Heart left ventricle (tissue), 16 donors: ENCODE measurements at regions not wholly inside any gene's neighbourhood (a gene's known extent, or its start where the extent isn't known, plus 50 kb on each side); places are given as distances from the start of the nearest gene placed in this dataset.

ENCODE experiments used
- ATAC-seq, 4 donors: fragments of 200-7000 bp; cut with Tn5 transposase; one replicate each; pipeline ENCODE4 v1.9.1; 2020 to 2022; ENCODE audit warnings: moderate library complexity in 4 of 4, mild to moderate bottlenecking in 3 of 4, moderate number of reproducible peaks in 1 of 4
- DNase-seq, 5 donors: peaks; one replicate each; pipeline ENCODE4 v3.0.0-alpha.2; 2020
- H3K27ac ChIP-seq, 12 donors: fragments of 200-600 bp; sonication (generic) in 4 of 12; one replicate each; pipeline versions ENCODE4 v1.5.0 to v1.8.0; 2016 to 2022; ENCODE audit warnings: mild to moderate bottlenecking in 2 of 12
- H3K27me3 ChIP-seq, 9 donors: fragments of 200-600 bp; sonication (generic) in 2 of 9; one replicate each; pipeline versions ENCODE4 v1.5.1 to v1.8.0; 2016 to 2022; ENCODE audit warnings: mild to moderate bottlenecking in 3 of 9
- H3K36me3 ChIP-seq, 9 donors: fragments of 200-600 bp; sonication (generic) in 2 of 9; one replicate each; pipeline versions ENCODE4 v1.5.0 to v1.8.0; 2018 to 2022; ENCODE audit warnings: mild to moderate bottlenecking in 2 of 9
- H3K4me1 ChIP-seq, 12 donors: fragments of 200-600 bp; sonication (generic) in 4 of 12; one replicate each; pipeline versions ENCODE4 v1.5.0 to v1.8.0; 2016 to 2022; ENCODE audit warnings: mild to moderate bottlenecking in 3 of 12
- H3K4me3 ChIP-seq, 12 donors: fragments of 200-600 bp; sonication (generic) in 4 of 12; one replicate each; pipeline versions ENCODE4 v1.5.0 to v1.8.0; 2017 to 2022; ENCODE audit warnings: mild to moderate bottlenecking in 9 of 12, moderate library complexity in 4 of 12
- H3K9me3 ChIP-seq, 12 donors: fragments of 200-600 bp; sonication (generic) in 4 of 12; one replicate each; pipeline versions ENCODE4 v1.5.0 to v1.8.0; 2016 to 2022; ENCODE audit warnings: mild to moderate bottlenecking in 1 of 12
- CTCF ChIP-seq, 12 donors: fragments of 200-600 bp; sonication (generic) in 4 of 12; IDR thresholded peaks; one replicate each; pipeline versions ENCODE4 v1.5.0 to v1.8.0; 2018 to 2022; ENCODE audit warnings: antibody characterized with exemption in 12 of 12, mild to moderate bottlenecking in 5 of 12
- POLR2A ChIP-seq, 2 donors: fragments of 450-650 bp; IDR thresholded peaks; one replicate each; pipeline ENCODE4 v1.6.1; 2017; ENCODE audit warnings: antibody characterized with exemption in 2 of 2, mild to moderate bottlenecking in 2 of 2, moderate library complexity in 2 of 2
- WGBS, 4 donors: extraction: QIAGEN DNeasy Blood & Tissue Kit in 2 of 4; methylation state at CpG; one replicate each; pipeline versions ENCODE4 v1.1.5 to v1.1.7; 2013 to 2018; 5-methylcytosine and 5-hydroxymethylcytosine counted together
- intact Hi-C, 10 donors: fragments of 100-400 bp; cut with DNase I; formaldehyde crosslinking; loops; one replicate each; pipeline versions ENCODE4 v1.11.1 to v1.14.2; 2022
- donor health status: ischemic (EF 13 %, LVEDD 7.1; RV severe dilation, severe dysfunction).
- donor health status: healthy with polysubstance abuse.
- donor health status: DM: no; HTN: yes; CAD: no.
- donor health status: DM: no; HTN: no; CAD: no.
- donor health status: ischemic (EF 25% LVEDD 6.9; RV normal size, moderate dysfunction).
- donor health status: ischemic (EF 25% LVEDD 5.7; RV mildly dilated, moderate dysfunction).
- donor health status: healthy.
- donor health status: DM: yes; HTN: yes; CAD: no.
- donor health status: ischemic (EF 35%, LVEDD 5.7; RV mildly dilated, moderate dysfunction).
- donor health status: nonischemic (EF 11% LVEDD 7.7; RV severe dilation, severe dysfunction).
- donor health status: DM: yes; HTN: yes; CAD: no.
- donor health status: PGD.
- donor health status: ischemic (EF 29% LVEDD 5.4; RV normal size, mild dysfunction).
- donor health status: nonischemic (EF 23%, LVEDD 6.1; RV moderate dilation, normal function).

DNA sequence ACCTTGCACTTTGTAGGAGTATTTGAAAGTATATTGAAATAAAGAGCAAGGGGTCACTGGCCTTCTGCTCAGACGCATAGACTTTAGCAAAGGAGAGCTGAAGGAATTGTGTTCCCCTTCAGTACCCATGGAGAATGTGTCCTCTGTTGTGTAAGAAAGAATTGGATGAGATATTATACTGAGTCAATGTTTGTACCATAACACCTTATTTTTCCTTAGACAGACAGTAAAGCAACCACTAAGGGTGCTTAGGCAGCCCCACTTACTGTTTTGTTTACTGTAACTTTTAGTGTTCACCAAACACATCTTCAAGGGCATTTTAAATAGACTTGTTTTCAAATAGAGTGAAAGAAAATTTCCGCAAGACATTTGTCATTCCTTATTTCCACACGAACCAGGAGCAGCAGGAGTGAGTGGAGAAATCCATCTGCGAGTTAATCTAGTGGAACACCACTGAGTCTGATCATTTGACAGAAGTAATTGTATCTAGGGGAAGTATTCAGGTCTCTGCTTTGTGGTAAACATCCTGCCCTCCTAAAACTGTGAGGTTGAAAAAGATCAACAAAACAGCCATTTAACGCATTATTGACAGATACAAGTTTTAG, 89.5 kb downstream of the SLIT2 start:
- intact Hi-C loops, result no loop called here
- Histone ChIP-seq H3K27me3 (no peaks in the 10 kb centered on the region), H3K27ac (no peak overlapping the region), H3K36me3 (no peaks in the 10 kb centered on the region), H3K4me3 (no peak overlapping the region), H3K9me3 (no peaks in the 10 kb centered on the region), H3K4me1 (no peaks in the 10 kb centered on the region)
- no peak for TF ChIP-seq CTCF (IDR thresholded peaks at IDR 0.05)
- no peak for TF ChIP-seq POLR2A (IDR thresholded peaks at IDR 0.05)
- ATAC-seq, result no peak
- WGBS, 4 donors, result 78 to 83% (median 81%) methylated on average over 5 of the region's 5 CpGs
- no peak for DNase-seq

- TF ChIP-seq POLR2A (IDR thresholded peaks at IDR 0.05) (no peak), CTCF (IDR thresholded peaks at IDR 0.05) (no peak)
- no peak for DNase-seq
- H3K27me3 ChIP-seq, result no peaks in the 10 kb centered on the region
- ATAC-seq, result no peak
- H3K36me3 ChIP-seq, result no peaks in the 10 kb centered on the region
- H3K9me3 ChIP-seq, result no peaks in the 10 kb centered on the region
- no peaks in the 10 kb centered on the region for H3K4me1 ChIP-seq
- WGBS, 4 donors, result 89 to 95% (median 91%) methylated on average over 2 of the region's 2 CpGs
- intact Hi-C loops, result no loop called here
- no peak overlapping the region for H3K4me3 ChIP-seq
- H3K27ac ChIP-seq, result no peak overlapping the region
Observed at GRCh38 chr4:20347531-20347930, 95.8 kb downstream of the SLIT2 start.

DNA sequence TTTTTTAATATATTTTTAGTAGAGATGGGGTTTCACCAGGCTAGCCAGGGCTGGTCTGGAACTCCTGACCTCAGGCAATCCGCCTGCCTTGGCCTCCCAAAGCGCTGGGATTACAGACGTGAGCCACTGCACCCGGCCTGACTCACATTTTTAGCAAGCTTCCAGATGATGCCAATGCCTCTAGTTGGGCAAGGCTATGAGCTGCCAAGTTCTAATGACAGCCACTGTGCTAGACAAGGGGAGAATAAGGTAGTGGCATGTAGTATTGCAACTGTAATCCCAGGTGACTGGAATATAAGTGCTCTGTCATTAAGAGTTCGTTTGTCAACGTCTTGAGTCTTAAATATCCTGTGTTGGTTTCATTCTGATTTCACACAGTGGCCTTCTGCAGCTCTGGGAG, 96.7 kb downstream of the SLIT2 start:
- Histone ChIP-seq H3K9me3 (no peaks in the 10 kb centered on the region), H3K36me3 (no peaks in the 10 kb centered on the region), H3K4me1 (peaks cover 0 to 1% (median 0%) of the 10 kb centered on the region in 12 donors), H3K4me3 (no peak overlapping the region), H3K27me3 (no peaks in the 10 kb centered on the region), H3K27ac (no peak overlapping the region)
- DNase-seq, result no peak
- TF ChIP-seq CTCF (IDR thresholded peaks at IDR 0.05) (no peak), POLR2A (IDR thresholded peaks at IDR 0.05) (no peak)
- intact Hi-C loops, result no loop called here
- WGBS, 4 donors, result 79 to 95% (median 80%) methylated on average over 6 of the region's 6 CpGs
- no peak for ATAC-seq

DNA sequence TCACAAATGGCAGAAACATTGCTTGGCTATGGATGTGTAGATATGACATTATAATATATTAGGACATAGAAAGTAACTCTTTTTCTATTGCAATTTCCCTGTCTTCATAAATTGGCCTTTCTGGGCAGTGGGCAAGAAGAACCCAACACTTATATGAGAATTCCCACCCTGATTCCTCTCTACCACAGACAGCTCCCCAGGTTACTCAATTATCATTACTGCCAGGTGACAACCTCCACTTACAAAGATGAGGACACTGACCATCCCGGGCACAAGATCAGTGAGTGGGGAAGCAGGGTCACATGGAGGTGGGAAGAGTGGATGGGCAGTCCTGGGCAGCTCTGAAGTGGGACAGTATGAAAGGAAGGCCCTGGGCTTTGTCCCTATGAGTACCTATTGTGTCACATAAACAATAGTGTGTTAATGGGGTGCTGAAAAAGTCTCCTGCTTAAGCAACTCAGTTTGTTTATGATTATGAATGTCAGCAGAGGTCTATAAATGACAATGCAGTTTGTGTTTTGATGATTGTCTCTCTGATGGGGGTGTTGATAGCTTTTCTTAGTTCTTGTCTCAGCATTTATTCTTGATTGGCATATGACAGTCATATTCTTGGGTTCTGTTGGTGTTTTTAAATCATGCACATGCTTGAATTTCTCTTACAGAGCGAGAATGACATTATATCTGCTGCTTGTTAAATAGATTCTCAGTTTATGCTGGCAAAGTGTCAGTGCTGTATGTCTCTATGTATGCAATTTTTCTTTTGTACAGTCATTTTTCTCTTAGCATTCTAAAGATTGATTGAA, 99.9 kb downstream of the SLIT2 start:
- intact Hi-C loops, result no loop called here
- H3K4me1 ChIP-seq, result peaks cover 0 to 3% (median 0%) of the 10 kb centered on the region in 12 donors
- ATAC-seq, result no peak
- no peaks in the 10 kb centered on the region for H3K36me3 ChIP-seq
- no peaks in the 10 kb centered on the region for H3K27me3 ChIP-seq
- H3K4me3 ChIP-seq, result no peak overlapping the region
- no peak for DNase-seq
- WGBS, 4 donors, result 68 to 81% (median 69%) methylated on average over 2 of the region's 2 CpGs
- no peak for TF ChIP-seq POLR2A (IDR thresholded peaks at IDR 0.05)
- TF ChIP-seq CTCF (IDR thresholded peaks at IDR 0.05), result no peak
- no peak overlapping the region for H3K27ac ChIP-seq
- no peaks in the 10 kb centered on the region for H3K9me3 ChIP-seq
